ENCODE measurements at regions not wholly inside any gene's neighbourhood (a gene's known extent, or its start where the extent isn't known, plus 50 kb on each side); places are given as distances from the start of the nearest gene placed in this dataset.
"Not testable (repeated sequence)": the region's sequence is repeated elsewhere in the genome, so short reads cannot be mapped to it uniquely, and the experiment has no call there.

DNA sequence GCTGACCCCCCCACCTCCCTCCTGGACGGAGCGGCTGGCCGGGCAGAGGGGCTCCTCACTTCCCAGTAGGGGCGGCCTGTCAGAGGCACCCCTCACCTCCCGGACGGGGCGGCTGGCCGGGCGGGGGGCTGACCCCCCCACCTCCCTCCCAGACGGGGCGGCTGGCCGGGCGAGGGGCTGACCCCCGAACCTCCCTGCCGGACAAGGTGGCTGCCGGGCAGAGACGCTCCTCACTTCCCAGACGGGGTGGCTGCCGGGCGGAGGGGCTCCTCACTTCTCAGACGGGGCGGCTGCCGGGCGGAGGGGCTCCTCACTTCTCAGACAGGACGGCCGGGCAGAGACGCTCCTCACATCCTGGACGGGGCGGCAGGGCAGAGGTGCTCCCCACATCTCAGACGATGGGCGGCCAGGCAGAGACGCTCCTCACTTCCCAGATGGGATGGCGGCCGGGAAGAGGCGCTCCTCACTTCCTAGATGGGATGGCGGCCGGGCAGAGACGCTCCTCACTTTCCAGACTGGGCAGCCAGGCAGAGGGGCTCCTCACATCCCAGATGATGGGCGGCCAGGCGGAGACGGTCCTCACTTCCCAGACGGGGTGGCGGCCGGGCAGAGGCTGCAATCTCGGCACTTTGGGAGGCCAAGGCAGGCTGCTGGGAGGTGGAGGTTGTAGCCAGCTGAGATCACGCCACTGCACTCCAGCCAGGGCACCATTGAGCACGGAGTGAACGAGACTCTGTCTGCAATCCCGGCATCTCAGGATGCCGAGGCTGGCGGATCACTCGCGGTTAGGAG, 66.2 kb upstream of the PAPPA2 start:
- not testable (repeated sequence) for TF ChIP-seq POLR2AphosphoS5 (IDR thresholded peaks at IDR 0.05)
- TF ChIP-seq, protein P1, sequence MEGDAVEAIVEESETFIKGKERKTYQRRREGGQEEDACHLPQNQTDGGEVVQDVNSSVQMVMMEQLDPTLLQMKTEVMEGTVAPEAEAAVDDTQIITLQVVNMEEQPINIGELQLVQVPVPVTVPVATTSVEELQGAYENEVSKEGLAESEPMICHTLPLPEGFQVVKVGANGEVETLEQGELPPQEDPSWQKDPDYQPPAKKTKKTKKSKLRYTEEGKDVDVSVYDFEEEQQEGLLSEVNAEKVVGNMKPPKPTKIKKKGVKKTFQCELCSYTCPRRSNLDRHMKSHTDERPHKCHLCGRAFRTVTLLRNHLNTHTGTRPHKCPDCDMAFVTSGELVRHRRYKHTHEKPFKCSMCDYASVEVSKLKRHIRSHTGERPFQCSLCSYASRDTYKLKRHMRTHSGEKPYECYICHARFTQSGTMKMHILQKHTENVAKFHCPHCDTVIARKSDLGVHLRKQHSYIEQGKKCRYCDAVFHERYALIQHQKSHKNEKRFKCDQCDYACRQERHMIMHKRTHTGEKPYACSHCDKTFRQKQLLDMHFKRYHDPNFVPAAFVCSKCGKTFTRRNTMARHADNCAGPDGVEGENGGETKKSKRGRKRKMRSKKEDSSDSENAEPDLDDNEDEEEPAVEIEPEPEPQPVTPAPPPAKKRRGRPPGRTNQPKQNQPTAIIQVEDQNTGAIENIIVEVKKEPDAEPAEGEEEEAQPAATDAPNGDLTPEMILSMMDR (IDR thresholded peaks at IDR 0.05): not testable (repeated sequence)

Measured in prostate gland (tissue), 2 donors.